Central memory CD8-positive, alpha-beta T cell (primary cell): ENCODE measurements at regions not wholly inside any gene's neighbourhood (a gene's known extent, or its start where the extent isn't known, plus 50 kb on each side); places are given as distances from the start of the nearest gene placed in this dataset.

ENCODE experiments used
- ATAC-seq: fragments of 150-1000 bp; cut with Tn5 transposase; replicated peaks from 2 replicates; pipeline ENCODE4 v1.10.0; 2022; ENCODE audit warnings: mild to moderate bottlenecking, moderate FRiP score, moderate number of reproducible peaks; ENCODE audit not compliant: poor library complexity, severe bottlenecking; ENCODE audit errors: extremely low read depth
- DNase-seq, 2 donors: peaks; one replicate each; pipeline ENCODE4 v3.0.0; 2021; ENCODE audit warnings: low spot score in 2 of 2
- H3K27ac Mint-ChIP-seq: one replicate; pipeline ENCODE4 v1.8.0; 2022; ENCODE audit warnings: low read depth, mild to moderate bottlenecking, moderate library complexity, mixed read lengths
- H3K27me3 Mint-ChIP-seq: one replicate; pipeline ENCODE4 v1.8.0; 2022; ENCODE audit warnings: mixed read lengths
- H3K36me3 Mint-ChIP-seq: one replicate; pipeline ENCODE4 v1.8.0; 2022; ENCODE audit warnings: mild to moderate bottlenecking, moderate library complexity, mixed read lengths; ENCODE audit not compliant: insufficient read depth
- H3K4me1 Mint-ChIP-seq: one replicate; pipeline ENCODE4 v1.8.0; 2022; ENCODE audit warnings: mixed read lengths
- H3K4me3 Mint-ChIP-seq: one replicate; pipeline ENCODE4 v1.8.0; 2022; ENCODE audit warnings: mild to moderate bottlenecking, moderate library complexity, mixed read lengths
- H3K9me3 Mint-ChIP-seq: one replicate; pipeline ENCODE4 v1.8.0; 2022; ENCODE audit warnings: mixed read lengths

GRCh38 chr22:48588151-48588877 lies 1239.4 kb downstream of the BRD1 start:
- ATAC-seq (no peak), DNase-seq (no peak)
- no peaks in the 10 kb centered on the region for H3K36me3 Mint-ChIP-seq
- H3K27me3 Mint-ChIP-seq: no peaks in the 10 kb centered on the region
- H3K9me3 Mint-ChIP-seq: no peaks in the 10 kb centered on the region
- H3K27ac Mint-ChIP-seq: no peak overlapping the region
- H3K4me1 Mint-ChIP-seq: no peaks in the 10 kb centered on the region
- no peak overlapping the region for H3K4me3 Mint-ChIP-seq

GRCh38 chr22:48587236-48587865 lies 1240.3 kb downstream of the BRD1 start:
- ATAC-seq (no peak), DNase-seq (no peak)
- H3K27me3 Mint-ChIP-seq: no peaks in the 10 kb centered on the region
- H3K36me3 Mint-ChIP-seq: no peaks in the 10 kb centered on the region
- H3K4me3 Mint-ChIP-seq: no peak overlapping the region
- H3K9me3 Mint-ChIP-seq: no peaks in the 10 kb centered on the region
- H3K27ac Mint-ChIP-seq: no peak overlapping the region
- no peaks in the 10 kb centered on the region for H3K4me1 Mint-ChIP-seq

- Mint-ChIP-seq H3K36me3 (no peaks in the 10 kb centered on the region), H3K27ac (no peak overlapping the region), H3K27me3 (no peaks in the 10 kb centered on the region), H3K9me3 (no peaks in the 10 kb centered on the region), H3K4me1 (no peaks in the 10 kb centered on the region), H3K4me3 (no peak overlapping the region)
- ATAC-seq: no peak
- no peak for DNase-seq
Measured at GRCh38 chr22:48586799-48587185, 1240.9 kb downstream of the BRD1 start.

GRCh38 chr22:48585916-48586798 lies 1241.5 kb downstream of the BRD1 start:
- H3K27me3 Mint-ChIP-seq: no peaks in the 10 kb centered on the region
- H3K9me3 Mint-ChIP-seq: no peaks in the 10 kb centered on the region
- DNase-seq (no peak), ATAC-seq (no peak)
- no peaks in the 10 kb centered on the region for H3K36me3 Mint-ChIP-seq
- no peak overlapping the region for H3K27ac Mint-ChIP-seq
- no peaks in the 10 kb centered on the region for H3K4me1 Mint-ChIP-seq
- H3K4me3 Mint-ChIP-seq: no peak overlapping the region

GRCh38 chr22:48584170-48584569 lies 1243.5 kb downstream of the BRD1 start:
- no peak for ATAC-seq
- Mint-ChIP-seq H3K4me1 (no peaks in the 10 kb centered on the region), H3K27ac (no peak overlapping the region), H3K4me3 (no peak overlapping the region), H3K9me3 (no peaks in the 10 kb centered on the region), H3K36me3 (no peaks in the 10 kb centered on the region), H3K27me3 (no peaks in the 10 kb centered on the region)
- no peak for DNase-seq

GRCh38 chr22:48581796-48582469 lies 1245.7 kb downstream of the BRD1 start:
- ATAC-seq (no peak), DNase-seq (no peak)
- Mint-ChIP-seq H3K9me3 (no peaks in the 10 kb centered on the region), H3K4me1 (no peaks in the 10 kb centered on the region), H3K27ac (no peak overlapping the region), H3K4me3 (no peak overlapping the region), H3K36me3 (no peaks in the 10 kb centered on the region), H3K27me3 (peaks cover 16% of the 10 kb centered on the region)

GRCh38 chr22:48581205-48581766 lies 1246.4 kb downstream of the BRD1 start:
- Mint-ChIP-seq H3K4me1 (no peaks in the 10 kb centered on the region), H3K27me3 (peaks cover 16% of the 10 kb centered on the region), H3K4me3 (no peak overlapping the region), H3K27ac (no peak overlapping the region), H3K36me3 (no peaks in the 10 kb centered on the region), H3K9me3 (no peaks in the 10 kb centered on the region)
- DNase-seq: no peak
- no peak for ATAC-seq

GRCh38 chr22:48580481-48580970 lies 1247.1 kb downstream of the BRD1 start:
- DNase-seq: no peak
- H3K4me1 Mint-ChIP-seq: no peaks in the 10 kb centered on the region
- no peaks in the 10 kb centered on the region for H3K9me3 Mint-ChIP-seq
- peaks cover 16% of the 10 kb centered on the region for H3K27me3 Mint-ChIP-seq
- H3K27ac Mint-ChIP-seq: no peak overlapping the region
- no peak overlapping the region for H3K4me3 Mint-ChIP-seq
- no peaks in the 10 kb centered on the region for H3K36me3 Mint-ChIP-seq
- ATAC-seq: no peak

- no peaks in the 10 kb centered on the region for H3K9me3 Mint-ChIP-seq
- H3K4me3 Mint-ChIP-seq: no peak overlapping the region
- H3K27me3 Mint-ChIP-seq: peaks cover 17% of the 10 kb centered on the region
- no peaks in the 10 kb centered on the region for H3K4me1 Mint-ChIP-seq
- DNase-seq: no peak
- no peak for ATAC-seq
- no peaks in the 10 kb centered on the region for H3K36me3 Mint-ChIP-seq
- no peak overlapping the region for H3K27ac Mint-ChIP-seq
Measured at GRCh38 chr22:48579928-48580309, 1247.8 kb downstream of the BRD1 start.

GRCh38 chr22:48579043-48579927 lies 1248.4 kb downstream of the BRD1 start:
- no peaks in the 10 kb centered on the region for H3K4me1 Mint-ChIP-seq
- H3K4me3 Mint-ChIP-seq: no peak overlapping the region
- no peaks in the 10 kb centered on the region for H3K36me3 Mint-ChIP-seq
- H3K27me3 Mint-ChIP-seq: peaks cover 23% of the 10 kb centered on the region
- no peak for ATAC-seq
- no peak overlapping the region for H3K27ac Mint-ChIP-seq
- no peaks in the 10 kb centered on the region for H3K9me3 Mint-ChIP-seq
- no peak for DNase-seq

- no peaks in the 10 kb centered on the region for H3K9me3 Mint-ChIP-seq
Measured at GRCh38 chr22:48578138-48579042, 1249.3 kb downstream of the BRD1 start.

More at GRCh38 chr22:48578138-48579042, 1249.3 kb downstream of the BRD1 start:
- ATAC-seq (no peak), DNase-seq (no peak)
- Mint-ChIP-seq H3K27ac (no peak overlapping the region), H3K4me1 (no peaks in the 10 kb centered on the region), H3K36me3 (no peaks in the 10 kb centered on the region), H3K27me3 (peaks cover 32% of the 10 kb centered on the region), H3K4me3 (no peak overlapping the region)
